ENCODE measurements at regions not wholly inside any gene's neighbourhood (a gene's known extent, or its start where the extent isn't known, plus 50 kb on each side); places are given as distances from the start of the nearest gene placed in this dataset.

- TF ChIP-seq CTCF (IDR thresholded peaks at IDR 0.05; ENCODE audit: low read depth, low read length) (no peak), EZH2phosphoT487 (IDR thresholded peaks at IDR 0.05; ENCODE audit: low read depth) (no peak)
Measured at GRCh38 chr12:24034894-24035293, 85.4 kb upstream of the SOX5 start.

All from OCI-LY3 (cell line).